GM12892 (cell line): ENCODE measurements at regions not wholly inside any gene's neighbourhood (a gene's known extent, or its start where the extent isn't known, plus 50 kb on each side); places are given as distances from the start of the nearest gene placed in this dataset.

Experiments
- POLR2A ChIP-seq: IDR thresholded peaks from 2 replicates; pipeline ENCODE4 v1.6.1; 2011; ENCODE audit warnings: low read depth, low read length, control low read depth
- POLR2AphosphoS5 ChIP-seq: IDR thresholded peaks from 2 replicates; pipeline ENCODE4 v1.6.1; 2011; ENCODE audit warnings: low read depth, low read length, control low read depth

DNA sequence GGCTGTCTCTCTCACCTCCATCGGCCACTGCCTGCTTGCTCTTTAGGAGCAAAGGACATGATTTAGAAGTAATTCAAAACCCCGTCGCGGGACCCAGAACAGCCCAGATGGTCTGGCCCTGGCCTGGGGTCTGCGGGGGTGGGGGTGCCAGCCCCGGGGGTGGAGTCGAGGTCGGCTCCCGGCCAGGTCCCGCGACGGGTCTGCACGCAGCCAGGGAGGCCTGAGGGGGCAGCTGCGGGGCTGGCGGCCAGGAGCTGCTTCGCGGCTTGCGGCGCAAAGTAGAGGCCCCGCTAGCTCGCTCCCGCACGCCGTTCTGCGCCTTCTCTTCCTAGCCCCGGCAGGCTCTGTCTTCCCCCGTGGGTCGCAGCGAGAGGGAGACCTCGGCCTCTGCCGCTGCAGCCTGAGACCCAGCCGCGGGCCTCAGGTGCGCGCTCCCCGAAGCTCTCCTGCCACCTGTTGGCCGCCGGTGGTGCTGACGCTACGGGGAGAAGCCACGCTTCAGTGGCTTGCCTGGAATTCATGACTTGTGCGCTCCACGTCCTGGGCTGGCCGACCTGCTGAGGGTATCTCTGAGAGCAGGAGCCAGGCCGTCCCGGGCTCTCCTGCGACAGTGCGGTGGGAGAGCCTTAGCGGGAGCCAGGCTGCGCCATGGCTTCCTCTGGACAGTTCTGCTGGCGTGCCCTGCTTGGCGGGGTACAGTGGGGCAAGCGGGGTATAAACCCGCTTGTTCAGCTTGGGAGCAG is 157.2 kb upstream of the PITX1 start:
- TF ChIP-seq POLR2A = no peak
- TF ChIP-seq POLR2AphosphoS5 = no peak
